Caco-2 (cell line): ENCODE measurements at regions not wholly inside any gene's neighbourhood (a gene's known extent, or its start where the extent isn't known, plus 50 kb on each side); places are given as distances from the start of the nearest gene placed in this dataset.
A peak's percentile ranks its signal among the peaks of the same experiment; 100 is the strongest.

Experiments
- BruUV-seq: library from RNA; stranded (reverse); fragments of 400-500 nt; replicated peaks from 2 replicates; lab custom pipeline; 2021; lab: Mats Ljungman, UMichigan
- CTCF ChIA-PET: fragments of 300-600 bp; sonication (Branson Sonifier 250); formaldehyde crosslinking; loops from one replicate; lab custom pipeline; 2022; ENCODE audit warnings: antibody characterized with exemption; lab: Charles Lee
- POLR2A ChIA-PET: fragments of 300-600 bp; sonication (Branson Sonifier 250); formaldehyde crosslinking; loops from one replicate; lab custom pipeline; 2022; ENCODE audit warnings: antibody characterized with exemption; lab: Charles Lee
- DNase-seq, 2 experiments: peaks; one replicate each; pipeline versions ENCODE4 v3.0.0 to v3.0.0-alpha.2; 2020 to 2022
- H3K27me3 ChIP-seq: replicated peaks from 2 replicates; pipeline ENCODE4 v1.6.0; 2011; ENCODE audit warnings: low read length; ENCODE audit not compliant: control insufficient read depth, insufficient read depth
- H3K36me3 ChIP-seq: 2 replicates; pipeline ENCODE4 v1.5.1; 2011; ENCODE audit warnings: low read length; ENCODE audit not compliant: control insufficient read depth, insufficient read depth
- H3K4me1 ChIP-seq: fragments of 250-450 bp; sonication (Bioruptor Pico); 2 replicates; pipeline ENCODE4 v1.5.1; 2020; ENCODE audit warnings: mild to moderate bottlenecking
- H3K4me3 ChIP-seq: 2 replicates; pipeline ENCODE4 v1.5.1; 2011; ENCODE audit warnings: low read depth, mild to moderate bottlenecking, control low read depth, low read length
- H3K9me3 ChIP-seq: fragments of 250-450 bp; sonication (Bioruptor Pico); 2 replicates; pipeline ENCODE4 v1.5.1; 2020; ENCODE audit warnings: mild to moderate bottlenecking, moderate library complexity
- H3K27ac Mint-ChIP-seq: one replicate; pipeline ENCODE4 v1.8.0; 2022; ENCODE audit warnings: mixed read lengths; ENCODE audit not compliant: unreplicated experiment
- H3K27me3 Mint-ChIP-seq: one replicate; pipeline ENCODE4 v1.8.0; 2022; ENCODE audit warnings: mixed read lengths; ENCODE audit not compliant: insufficient read depth, unreplicated experiment
- H3K36me3 Mint-ChIP-seq: one replicate; pipeline ENCODE4 v1.8.0; 2022; ENCODE audit warnings: mild to moderate bottlenecking, mixed read lengths; ENCODE audit not compliant: insufficient read depth, unreplicated experiment
- H3K4me1 Mint-ChIP-seq: one replicate; pipeline ENCODE4 v1.8.0; 2022; ENCODE audit warnings: low read depth, mixed read lengths; ENCODE audit not compliant: unreplicated experiment
- H3K4me3 Mint-ChIP-seq: one replicate; pipeline ENCODE4 v1.8.0; 2022; ENCODE audit warnings: mild to moderate bottlenecking, moderate library complexity, mixed read lengths; ENCODE audit not compliant: unreplicated experiment
- H3K9me3 Mint-ChIP-seq: one replicate; pipeline ENCODE4 v1.8.0; 2022; ENCODE audit warnings: mixed read lengths; ENCODE audit not compliant: unreplicated experiment
- CTCF ChIP-seq, 2 experiments: fragments of 200-600 bp in 1 of 2; IDR thresholded peaks; 1 replicate in 1 of 2; 2 replicates in 1 of 2; pipeline versions ENCODE4 v1.5.1 to v1.8.0; 2011 to 2022; ENCODE audit warnings: antibody characterized with exemption in 1 of 2, control low read depth in 1 of 2, inconsistent platforms in 1 of 2, low read depth in 1 of 2, low read length in 1 of 2, mild to moderate bottlenecking in 1 of 2, moderate library complexity in 1 of 2; ENCODE audit not compliant: insufficient read depth in 1 of 2, severe bottlenecking in 1 of 2, unreplicated experiment in 1 of 2
- intact Hi-C: fragments of 100-400 bp; cut with micrococcal nuclease; formaldehyde crosslinking; loops from one replicate; pipeline ENCODE4 v1.10.0; 2022; ENCODE audit not compliant: unreplicated experiment

DNA sequence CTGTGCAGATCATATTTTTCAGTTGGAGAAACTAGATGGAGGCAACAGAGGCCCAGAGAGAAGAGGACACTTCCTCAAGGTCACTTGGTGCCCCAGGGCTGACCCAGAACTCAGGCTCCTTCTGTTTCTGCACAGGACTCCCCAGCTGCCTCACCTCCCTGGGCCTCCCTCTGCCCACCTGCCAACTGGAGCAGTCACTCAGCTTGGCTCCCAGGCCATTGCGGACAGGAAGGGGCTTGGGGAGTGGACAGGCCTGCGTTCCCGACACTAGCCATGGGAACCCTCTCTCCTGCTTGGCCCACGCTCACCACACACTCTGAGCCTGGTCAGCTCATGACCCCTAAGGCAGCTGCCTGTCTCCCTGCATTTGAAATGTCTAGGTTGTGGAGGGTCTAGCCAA is 78.1 kb upstream of the BRD7 start:
- H3K4me3 ChIP-seq, result no peak overlapping the region
- Mint-ChIP-seq H3K4me1 (peaks cover 6% of the 10 kb centered on the region), H3K27me3 (no peaks in the 10 kb centered on the region), H3K9me3 (peaks cover 21% of the 10 kb centered on the region), H3K4me3 (no peak overlapping the region), H3K36me3 (no peaks in the 10 kb centered on the region), H3K27ac (no peak overlapping the region)
- DNase-seq, result peak in 1 of 2 experiments; percentile 26
- H3K36me3 ChIP-seq, result no peaks in the 10 kb centered on the region
- BruUV-seq, result no TSS peak
- H3K4me1 ChIP-seq, result no peaks in the 10 kb centered on the region
- no peak for TF ChIP-seq CTCF (IDR thresholded peaks at IDR 0.05; ENCODE audit: insufficient read depth in 1 of 2, low read depth in 1 of 2, low read length in 1 of 2, severe bottlenecking in 1 of 2, unreplicated experiment in 1 of 2)
- peaks cover 13% of the 10 kb centered on the region for H3K9me3 ChIP-seq
- CTCF ChIA-PET, result no interaction called here
- no peaks in the 10 kb centered on the region for H3K27me3 ChIP-seq
- POLR2A ChIA-PET, result no interaction called here
- intact Hi-C loops, result no loop called here

- peaks cover 21% of the 10 kb centered on the region for H3K9me3 ChIP-seq
- no peaks in the 10 kb centered on the region for H3K27me3 ChIP-seq
- intact Hi-C loops, result no loop called here
- no peak overlapping the region for H3K4me3 ChIP-seq
- peaks cover 25% of the 10 kb centered on the region for H3K9me3 Mint-ChIP-seq
- peak in 1 of 2 experiments; percentile 14 for DNase-seq
- H3K4me3 Mint-ChIP-seq, result no peak overlapping the region
- H3K4me1 Mint-ChIP-seq, result peaks cover 6% of the 10 kb centered on the region
- no peak for TF ChIP-seq CTCF (IDR thresholded peaks at IDR 0.05; ENCODE audit: insufficient read depth in 1 of 2, low read depth in 1 of 2, low read length in 1 of 2, severe bottlenecking in 1 of 2, unreplicated experiment in 1 of 2)
- no peaks in the 10 kb centered on the region for H3K36me3 ChIP-seq
- CTCF ChIA-PET, result interaction anchor here (0.6 kb wide), 1 partner anchor 231 kb away, joined by 3 read pairs; no protein-coding TSS in a partner anchor
- no TSS peak for BruUV-seq
- POLR2A ChIA-PET, result no interaction called here
- no peaks in the 10 kb centered on the region for H3K36me3 Mint-ChIP-seq
- H3K4me1 ChIP-seq, result no peaks in the 10 kb centered on the region
- H3K27me3 Mint-ChIP-seq, result no peaks in the 10 kb centered on the region
- no peak overlapping the region for H3K27ac Mint-ChIP-seq
Observed at GRCh38 chr16:50445621-50446555, 77.1 kb upstream of the BRD7 start.

DNA sequence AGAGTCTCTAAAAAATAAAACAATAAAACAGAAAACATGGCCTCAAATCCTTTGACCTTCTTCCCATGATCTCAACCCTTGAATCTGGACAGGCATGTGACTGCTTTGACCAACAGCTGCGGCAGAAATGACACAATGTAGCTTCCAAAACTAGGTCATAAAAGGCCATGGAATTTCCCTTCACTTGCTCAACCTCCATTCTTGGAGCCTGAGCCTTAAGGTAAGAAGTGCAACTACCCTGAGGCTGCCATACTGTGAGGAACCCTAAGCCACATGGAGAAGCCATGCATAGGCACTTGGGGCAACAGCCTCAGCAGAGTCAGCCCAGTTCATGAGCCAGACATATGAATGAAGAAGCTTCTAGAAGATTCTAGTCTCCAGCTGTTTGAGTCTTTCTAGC is 75.7 kb upstream of the BRD7 start:
- CTCF ChIA-PET, result no interaction called here
- peaks cover 6% of the 10 kb centered on the region for H3K4me1 Mint-ChIP-seq
- H3K4me3 Mint-ChIP-seq, result no peak overlapping the region
- Histone ChIP-seq H3K27me3 (no peaks in the 10 kb centered on the region), H3K36me3 (no peaks in the 10 kb centered on the region), H3K9me3 (peaks cover 21% of the 10 kb centered on the region), H3K4me3 (no peak overlapping the region), H3K4me1 (no peaks in the 10 kb centered on the region)
- no peak for TF ChIP-seq CTCF (IDR thresholded peaks at IDR 0.05; ENCODE audit: insufficient read depth in 1 of 2, low read depth in 1 of 2, low read length in 1 of 2, severe bottlenecking in 1 of 2, unreplicated experiment in 1 of 2)
- POLR2A ChIA-PET, result no interaction called here
- H3K27ac Mint-ChIP-seq, result no peak overlapping the region
- no TSS peak for BruUV-seq
- no peak for DNase-seq
- peaks cover 6% of the 10 kb centered on the region for H3K36me3 Mint-ChIP-seq
- no peaks in the 10 kb centered on the region for H3K27me3 Mint-ChIP-seq
- intact Hi-C loops, result no loop called here
- peaks cover 37% of the 10 kb centered on the region for H3K9me3 Mint-ChIP-seq
